ENCODE measurements at regions not wholly inside any gene's neighbourhood (a gene's known extent, or its start where the extent isn't known, plus 50 kb on each side); places are given as distances from the start of the nearest gene placed in this dataset.

GRCh38 chr2:217468042-217468830, 534.6 kb downstream of the TNS1 start:
- TF ChIP-seq EZH2 (IDR thresholded peaks at IDR 0.05; ENCODE audit: borderline replicate concordance, low read depth, low read length, severe bottlenecking), result no peak
- TF ChIP-seq, protein P1, sequence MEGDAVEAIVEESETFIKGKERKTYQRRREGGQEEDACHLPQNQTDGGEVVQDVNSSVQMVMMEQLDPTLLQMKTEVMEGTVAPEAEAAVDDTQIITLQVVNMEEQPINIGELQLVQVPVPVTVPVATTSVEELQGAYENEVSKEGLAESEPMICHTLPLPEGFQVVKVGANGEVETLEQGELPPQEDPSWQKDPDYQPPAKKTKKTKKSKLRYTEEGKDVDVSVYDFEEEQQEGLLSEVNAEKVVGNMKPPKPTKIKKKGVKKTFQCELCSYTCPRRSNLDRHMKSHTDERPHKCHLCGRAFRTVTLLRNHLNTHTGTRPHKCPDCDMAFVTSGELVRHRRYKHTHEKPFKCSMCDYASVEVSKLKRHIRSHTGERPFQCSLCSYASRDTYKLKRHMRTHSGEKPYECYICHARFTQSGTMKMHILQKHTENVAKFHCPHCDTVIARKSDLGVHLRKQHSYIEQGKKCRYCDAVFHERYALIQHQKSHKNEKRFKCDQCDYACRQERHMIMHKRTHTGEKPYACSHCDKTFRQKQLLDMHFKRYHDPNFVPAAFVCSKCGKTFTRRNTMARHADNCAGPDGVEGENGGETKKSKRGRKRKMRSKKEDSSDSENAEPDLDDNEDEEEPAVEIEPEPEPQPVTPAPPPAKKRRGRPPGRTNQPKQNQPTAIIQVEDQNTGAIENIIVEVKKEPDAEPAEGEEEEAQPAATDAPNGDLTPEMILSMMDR (IDR thresholded peaks at IDR 0.05; ENCODE audit: borderline replicate concordance, extremely low read depth, low read length, poor library complexity, severe bottlenecking), result no peak
